Keratinocyte (primary cell): ENCODE measurements at regions not wholly inside any gene's neighbourhood (a gene's known extent, or its start where the extent isn't known, plus 50 kb on each side); places are given as distances from the start of the nearest gene placed in this dataset.

Experiments used
- DNase-seq: peaks from one replicate; pipeline ENCODE4 v3.0.0-alpha.2; 2011; ENCODE audit warnings: low read depth, missing footprints, low spot score
- FAIRE-seq: peaks from 2 replicates; lab custom pipeline; 2011; peaks lifted over from hg19 to GRCh38; lab: Jason Lieb, UNC
- H2AFZ ChIP-seq: 2 replicates; pipeline ENCODE4 v1.6.0; 2012; ENCODE audit warnings: low read length, control low read depth, inconsistent platforms; ENCODE audit not compliant: control insufficient read depth
- H3K27ac ChIP-seq: 2 replicates; pipeline ENCODE4 v1.5.1; 2011; ENCODE audit warnings: low read length; ENCODE audit not compliant: control insufficient read depth, insufficient read depth
- H3K27me3 ChIP-seq: 3 replicates; pipeline ENCODE4 v1.6.0; 2011; ENCODE audit warnings: low read length; ENCODE audit not compliant: control insufficient read depth, insufficient read depth; ENCODE audit errors: extremely low read depth
- H3K36me3 ChIP-seq, 2 experiments: 2 replicates in 1 of 2; 3 replicates in 1 of 2; pipeline ENCODE4 v1.5.1; 2011; ENCODE audit warnings: low read length in 2 of 2, mild to moderate bottlenecking in 1 of 2; ENCODE audit not compliant: control insufficient read depth in 2 of 2, insufficient read depth in 2 of 2; ENCODE audit errors: extremely low read depth in 1 of 2
- H3K4me1 ChIP-seq: 3 replicates; pipeline ENCODE4 v1.5.1; 2011; ENCODE audit warnings: low read length; ENCODE audit not compliant: control insufficient read depth, insufficient read depth; ENCODE audit errors: extremely low read depth
- H3K4me2 ChIP-seq: 3 replicates; pipeline ENCODE4 v1.6.0; 2011; ENCODE audit warnings: low read depth, low read length; ENCODE audit not compliant: control insufficient read depth, insufficient read depth; ENCODE audit errors: extremely low read depth
- H3K4me3 ChIP-seq, 3 experiments: fragments of 200-600 bp in 1 of 3; sonication (generic) in 1 of 3; 2 replicates in 2 of 3; 3 replicates in 1 of 3; pipeline ENCODE4 v1.5.1; 2011 to 2016; ENCODE audit warnings: low read length in 3 of 3, mild to moderate bottlenecking in 3 of 3, control low read depth in 2 of 3, inconsistent platforms in 1 of 3, low read depth in 1 of 3, mixed read lengths in 1 of 3, mixed run types in 1 of 3, moderate library complexity in 1 of 3; ENCODE audit not compliant: control insufficient read depth in 2 of 3, insufficient read depth in 2 of 3; ENCODE audit errors: extremely low read depth in 1 of 3
- H3K79me2 ChIP-seq: 2 replicates; pipeline ENCODE4 v1.6.0; 2012; ENCODE audit warnings: low read length; ENCODE audit not compliant: control insufficient read depth, insufficient read depth
- H3K9ac ChIP-seq: 3 replicates; pipeline ENCODE4 v1.6.0; 2011; ENCODE audit warnings: low read length; ENCODE audit not compliant: control insufficient read depth, insufficient read depth; ENCODE audit errors: extremely low read depth
- H3K9me1 ChIP-seq: 3 replicates; pipeline ENCODE4 v1.6.0; 2011; ENCODE audit warnings: low read length; ENCODE audit not compliant: control insufficient read depth, insufficient read depth; ENCODE audit errors: extremely low read depth
- H3K9me3 ChIP-seq: 2 replicates; pipeline ENCODE4 v1.5.1; 2012; ENCODE audit warnings: low read depth, low read length; ENCODE audit not compliant: control insufficient read depth
- H4K20me1 ChIP-seq: 3 replicates; pipeline ENCODE4 v1.6.0; 2011; ENCODE audit warnings: low read length; ENCODE audit not compliant: control insufficient read depth, insufficient read depth; ENCODE audit errors: extremely low read depth
- CTCF ChIP-seq, 3 experiments: IDR thresholded peaks in 1 of 3; conservative IDR thresholded peaks in 1 of 3; optimal IDR thresholded peaks in 1 of 3; 2 replicates in 2 of 3; 3 replicates in 1 of 3; pipeline versions ENCODE3 to v1.5.1; 2011; ENCODE audit warnings: low read length in 3 of 3, mild to moderate bottlenecking in 3 of 3, moderate library complexity in 2 of 3, control low read depth in 1 of 3, inconsistent platforms in 1 of 3; ENCODE audit not compliant: insufficient read depth in 2 of 3; ENCODE audit errors: extremely low read depth in 1 of 3
- EZH2 ChIP-seq: IDR thresholded peaks from one replicate; pipeline ENCODE4 v1.6.1; 2012; ENCODE audit warnings: inconsistent platforms, mild to moderate bottlenecking, low read length, moderate library complexity
- dilution Hi-C: fragments of 300-500 bp; cut with MboI; formaldehyde crosslinking; loops from one replicate; pipeline ENCODE4 v1.7.0; 2020; ENCODE audit warnings: low sequenced_read_pairs; ENCODE audit not compliant: extremely low pct_ligation_motif_present

GRCh38 chr6:113756290-113756665 lies 100.9 kb upstream of the MARCKS start:
- no peaks in the 10 kb centered on the region for H3K9me3 ChIP-seq
- H3K4me3 ChIP-seq = no peak overlapping the region
- no peak overlapping the region for H2AFZ ChIP-seq
- no peaks in the 10 kb centered on the region for H3K27me3 ChIP-seq
- no peaks in the 10 kb centered on the region for H3K36me3 ChIP-seq
- no peak overlapping the region for H3K4me2 ChIP-seq
- H3K4me1 ChIP-seq = no peaks in the 10 kb centered on the region
- DNase-seq (no peak), FAIRE-seq (no peak)
- TF ChIP-seq EZH2 (no peak), CTCF (optimal IDR thresholded peaks at IDR 0.05 in 1 of 3, IDR thresholded peaks at IDR 0.05 in 1 of 3, conservative IDR thresholded peaks at IDR 0.05 in 1 of 3; ENCODE audit: extremely low read depth in 1 of 3, insufficient read depth in 2 of 3, low read length in 3 of 3) (no peak)
- no peaks in the 10 kb centered on the region for H4K20me1 ChIP-seq
- H3K79me2 ChIP-seq = no peaks in the 10 kb centered on the region
- dilution Hi-C loops = no loop called here
- H3K9ac ChIP-seq = no peak overlapping the region
- no peaks in the 10 kb centered on the region for H3K9me1 ChIP-seq
- H3K27ac ChIP-seq = no peak overlapping the region

- no peak for TF ChIP-seq CTCF (optimal IDR thresholded peaks at IDR 0.05 in 1 of 3, IDR thresholded peaks at IDR 0.05 in 1 of 3, conservative IDR thresholded peaks at IDR 0.05 in 1 of 3; ENCODE audit: extremely low read depth in 1 of 3, insufficient read depth in 2 of 3, low read length in 3 of 3)
- TF ChIP-seq EZH2 = no peak
- no peaks in the 10 kb centered on the region for H3K9me1 ChIP-seq
- peaks cover 8% of the 10 kb centered on the region for H3K4me1 ChIP-seq
- no peaks in the 10 kb centered on the region for H3K79me2 ChIP-seq
- H2AFZ ChIP-seq = no peak overlapping the region
- H3K27ac ChIP-seq = no peak overlapping the region
- H4K20me1 ChIP-seq = no peaks in the 10 kb centered on the region
- H3K4me2 ChIP-seq = no peak overlapping the region
- no peak for FAIRE-seq
- H3K9me3 ChIP-seq = no peaks in the 10 kb centered on the region
- no peaks in the 10 kb centered on the region for H3K27me3 ChIP-seq
- dilution Hi-C loops = no loop called here
- no peak for DNase-seq
- H3K36me3 ChIP-seq = no peaks in the 10 kb centered on the region
- no peak overlapping the region for H3K9ac ChIP-seq
- H3K4me3 ChIP-seq = no peak overlapping the region
Measured at GRCh38 chr6:113758214-113758613, 98.9 kb upstream of the MARCKS start.
